NK-92 treated with Interleukin-12 subunit alpha and Interleukin-12 subunit beta, amount 100 ng/mL, for 24 hours (cell line): ENCODE measurements at regions not wholly inside any gene's neighbourhood (a gene's known extent, or its start where the extent isn't known, plus 50 kb on each side); places are given as distances from the start of the nearest gene placed in this dataset.

ENCODE experiments used
- DNase-seq: peaks from one replicate; lab custom pipeline; 2025; lab: John Stamatoyannopoulos, UW

GRCh38 chr9:80619356-80619755 lies 1047.6 kb downstream of the TLE4 start:
- no peak for DNase-seq

GRCh38 chr9:80615964-80616363 lies 1044.2 kb downstream of the TLE4 start:
- no peak for DNase-seq

GRCh38 chr9:80605793-80606192 lies 1034.0 kb downstream of the TLE4 start:
- no peak for DNase-seq

- no peak for DNase-seq
These were observed 1033.4 kb downstream of the TLE4 start for GRCh38 chr9:80605129-80605528.

- no peak for DNase-seq
These were observed 1030.5 kb downstream of the TLE4 start for GRCh38 chr9:80602291-80602690.

GRCh38 chr9:80596579-80596978 lies 1024.8 kb downstream of the TLE4 start:
- DNase-seq, result no peak

- no peak for DNase-seq
These were observed 1023.4 kb downstream of the TLE4 start for GRCh38 chr9:80595192-80595591.

- no peak for DNase-seq
These were observed 1020.6 kb downstream of the TLE4 start for GRCh38 chr9:80592413-80592812.

GRCh38 chr9:80586786-80587330 lies 1015.1 kb downstream of the TLE4 start:
- no peak for DNase-seq

GRCh38 chr9:80571953-80572352 lies 1000.2 kb downstream of the TLE4 start:
- no peak for DNase-seq

GRCh38 chr9:80569236-80569635 lies 997.5 kb downstream of the TLE4 start:
- no peak for DNase-seq

- no peak for DNase-seq
These were observed 989.8 kb downstream of the TLE4 start for GRCh38 chr9:80561526-80561925.

- DNase-seq, result no peak
These were observed 989.2 kb downstream of the TLE4 start for GRCh38 chr9:80560976-80561375.

GRCh38 chr9:80557256-80557655 lies 985.5 kb downstream of the TLE4 start:
- DNase-seq, result no peak

- no peak for DNase-seq
These were observed 984.9 kb downstream of the TLE4 start for GRCh38 chr9:80556631-80557030.

- no peak for DNase-seq
These were observed 984.1 kb downstream of the TLE4 start for GRCh38 chr9:80555782-80556325.

- no peak for DNase-seq
These were observed 983.1 kb downstream of the TLE4 start for GRCh38 chr9:80554856-80555255.

GRCh38 chr9:80554301-80554700 lies 982.5 kb downstream of the TLE4 start:
- DNase-seq, result no peak

GRCh38 chr9:80552931-80553330 lies 981.2 kb downstream of the TLE4 start:
- no peak for DNase-seq

GRCh38 chr9:80550181-80550580 lies 978.4 kb downstream of the TLE4 start:
- DNase-seq, result no peak

GRCh38 chr9:80547613-80548012 lies 975.8 kb downstream of the TLE4 start:
- no peak for DNase-seq

- DNase-seq, result no peak
These were observed 968.6 kb downstream of the TLE4 start for GRCh38 chr9:80540387-80540786.

GRCh38 chr9:80538976-80539375 lies 967.2 kb downstream of the TLE4 start:
- no peak for DNase-seq

GRCh38 chr9:80522465-80522864 lies 950.7 kb downstream of the TLE4 start:
- no peak for DNase-seq
